ENCODE measurements at regions not wholly inside any gene's neighbourhood (a gene's known extent, or its start where the extent isn't known, plus 50 kb on each side); places are given as distances from the start of the nearest gene placed in this dataset.

- no peak for DNase-seq (ENCODE audit: low read depth in 2 of 2)
Observed at GRCh38 chr1:201771466-201771865, 57.5 kb upstream of the IPO9 start.

- DNase-seq (ENCODE audit: low read depth in 2 of 2) = no peak
Observed at GRCh38 chr1:201772178-201772577, 56.8 kb upstream of the IPO9 start.

GRCh38 chr1:201773764-201774163 lies 55.2 kb upstream of the IPO9 start:
- DNase-seq (ENCODE audit: low read depth in 2 of 2) = no peak

- no peak for DNase-seq (ENCODE audit: low read depth in 2 of 2)
Observed at GRCh38 chr1:201774224-201774982, 54.6 kb upstream of the IPO9 start.

- no peak for DNase-seq (ENCODE audit: low read depth in 2 of 2)
Observed at GRCh38 chr1:201774983-201775344, 54.0 kb upstream of the IPO9 start.

GRCh38 chr1:201775380-201775779 lies 53.6 kb upstream of the IPO9 start:
- DNase-seq (ENCODE audit: low read depth in 2 of 2) = no peak

GRCh38 chr1:201778279-201779065 lies 50.5 kb upstream of the IPO9 start:
- DNase-seq (ENCODE audit: low read depth in 2 of 2) = no peak
